ENCODE measurements at regions not wholly inside any gene's neighbourhood (a gene's known extent, or its start where the extent isn't known, plus 50 kb on each side); places are given as distances from the start of the nearest gene placed in this dataset.
"Not testable (repeated sequence)": the region's sequence is repeated elsewhere in the genome, so short reads cannot be mapped to it uniquely, and the experiment has no call there.

DNA sequence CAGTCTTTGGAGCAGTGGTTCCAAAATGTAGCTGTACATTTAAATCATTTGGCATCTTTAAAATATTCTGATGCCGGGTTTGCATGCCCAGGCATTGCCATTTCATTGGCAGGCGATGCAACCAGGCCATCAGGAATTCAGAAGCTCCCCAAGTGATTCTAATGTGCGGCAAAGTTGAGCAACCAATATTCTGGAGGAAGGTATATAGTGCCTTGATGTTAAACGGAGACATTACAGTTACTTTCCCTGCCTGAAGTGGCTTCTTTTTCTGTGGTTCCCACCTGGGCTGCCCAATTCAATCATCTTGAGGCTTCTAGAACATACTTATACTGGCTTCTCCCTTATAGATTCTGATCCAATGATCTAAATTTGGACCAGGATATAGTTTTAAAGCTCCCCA lies 68.7 kb upstream of the PGM2 start:
- TF ChIP-seq CTCF (IDR thresholded peaks at IDR 0.05; ENCODE audit: extremely low read depth, insufficient read depth, missing control alignments) = no peak
- no peak for DNase-seq (ENCODE audit: low spot score)
- in situ Hi-C loops (cut with MboI; ENCODE audit: low pct_unique_long_range_greater_than_20kb, low sequenced_read_pairs, unreplicated experiment) = no loop called here

DNA sequence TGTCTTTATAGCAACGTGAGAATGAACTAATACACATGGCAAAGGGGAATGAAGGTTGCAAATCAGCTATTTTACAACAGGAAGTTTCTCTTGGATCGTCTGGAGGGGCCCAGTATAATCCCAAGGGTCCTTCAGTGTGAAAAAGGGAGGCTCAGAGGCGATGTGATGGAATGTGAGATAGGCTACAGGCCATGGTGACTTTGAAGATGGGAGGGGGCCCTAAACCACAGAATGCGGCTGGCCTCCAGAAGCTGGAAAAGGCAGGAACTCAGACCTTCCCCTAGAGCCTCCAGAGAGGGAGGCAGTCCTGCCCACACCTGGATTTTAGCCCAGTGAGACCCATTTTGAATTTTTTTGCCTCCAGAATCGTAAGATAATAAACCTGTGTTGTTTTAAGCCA lies 69.4 kb upstream of the PGM2 start:
- no peak for DNase-seq (ENCODE audit: low spot score)
- in situ Hi-C loops (cut with MboI; ENCODE audit: low pct_unique_long_range_greater_than_20kb, low sequenced_read_pairs, unreplicated experiment) = no loop called here
- no peak for TF ChIP-seq CTCF (IDR thresholded peaks at IDR 0.05; ENCODE audit: extremely low read depth, insufficient read depth, missing control alignments)

DNA sequence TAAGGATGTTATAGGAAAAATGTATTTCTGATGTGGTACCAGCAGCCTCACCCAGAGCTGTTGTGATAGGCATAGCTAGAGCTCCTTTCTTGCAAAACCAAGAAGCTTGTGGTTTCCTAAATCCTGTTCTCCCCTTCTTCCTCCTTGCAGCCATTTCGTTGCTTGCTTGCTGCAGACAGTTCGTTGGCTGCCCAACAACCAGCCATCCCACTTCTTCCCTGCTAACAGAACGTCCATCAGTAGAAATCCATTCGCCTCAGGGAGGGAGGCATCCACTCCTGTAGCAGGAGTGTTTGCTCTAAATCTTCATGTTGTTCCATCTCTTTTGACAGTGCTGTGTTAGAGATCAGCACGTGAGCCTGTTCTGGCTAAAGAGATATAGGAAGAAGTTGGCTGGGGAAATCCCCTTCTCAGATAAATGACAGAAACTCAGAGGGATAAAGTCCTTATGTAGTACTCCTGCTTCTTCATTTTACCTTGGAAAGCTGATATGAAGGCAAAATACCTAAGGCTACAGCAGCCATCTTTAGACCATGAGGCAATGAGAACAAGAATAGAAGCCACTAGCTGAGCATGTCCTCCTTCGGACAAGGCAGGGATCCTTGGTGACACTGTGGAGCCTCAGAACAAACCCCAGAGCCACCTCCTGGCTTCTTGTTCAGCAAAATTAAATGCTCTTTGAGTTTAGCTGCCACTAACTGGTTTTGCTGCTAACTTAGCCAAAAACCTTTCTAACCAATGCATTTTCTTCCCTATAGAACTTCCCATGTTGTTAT lies 68.4 kb upstream of the RELL1 start:
- no peak for TF ChIP-seq CTCF (IDR thresholded peaks at IDR 0.05; ENCODE audit: extremely low read depth, insufficient read depth, missing control alignments)
- in situ Hi-C loops (cut with MboI; ENCODE audit: low pct_unique_long_range_greater_than_20kb, low sequenced_read_pairs, unreplicated experiment) = no loop called here
- DNase-seq (ENCODE audit: low spot score) = no peak

DNA sequence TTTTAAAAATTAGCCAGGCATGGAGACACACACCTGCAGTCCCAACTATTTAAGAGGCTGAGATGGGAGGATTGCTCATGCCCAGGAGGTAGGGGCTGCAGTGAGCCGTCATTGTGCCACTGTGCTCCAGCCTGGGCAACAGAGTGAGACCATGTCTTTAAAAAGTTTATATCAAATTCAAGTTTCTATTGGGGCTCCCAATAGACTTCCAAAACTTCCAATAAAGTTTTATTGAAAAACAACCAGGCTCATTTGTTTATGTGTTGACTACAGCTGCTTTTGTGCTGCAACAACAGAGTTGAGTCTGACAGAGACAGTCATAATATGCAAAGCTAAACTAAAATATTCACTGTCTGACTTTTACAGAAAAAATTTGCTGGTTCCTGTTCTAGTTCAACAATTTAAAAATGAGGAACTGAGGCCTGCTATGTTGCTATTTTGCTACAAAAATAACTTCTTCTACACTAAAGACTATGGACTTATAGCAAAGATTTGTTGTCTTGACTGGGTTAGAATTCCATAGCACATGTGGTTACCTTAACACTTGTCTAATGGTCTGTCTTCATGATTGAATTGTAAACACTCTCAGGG lies 63.3 kb upstream of the RELL1 start:
- no peak for DNase-seq (ENCODE audit: low spot score)
- TF ChIP-seq CTCF (IDR thresholded peaks at IDR 0.05; ENCODE audit: extremely low read depth, insufficient read depth, missing control alignments) = no peak
- in situ Hi-C loops (cut with MboI; ENCODE audit: low pct_unique_long_range_greater_than_20kb, low sequenced_read_pairs, unreplicated experiment) = no loop called here

DNA sequence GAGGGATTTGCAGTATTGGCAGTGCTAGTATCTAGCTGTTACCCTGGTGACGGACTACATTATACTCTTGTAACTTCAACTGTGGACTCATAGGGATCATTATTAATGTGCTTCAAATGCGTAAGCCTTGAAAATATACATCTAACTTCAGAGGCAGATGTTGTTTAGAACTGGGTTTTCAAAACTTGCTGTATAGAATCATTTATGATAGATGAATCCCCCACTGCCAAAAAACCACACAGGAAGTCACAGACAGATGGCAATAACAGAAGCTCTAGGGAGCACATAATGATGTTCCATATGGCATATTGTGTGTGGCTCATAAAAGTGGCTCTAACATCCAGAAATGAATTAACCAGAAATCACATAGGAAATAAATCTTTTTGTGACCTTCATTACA lies 62.3 kb upstream of the RELL1 start:
- in situ Hi-C loops (cut with MboI; ENCODE audit: low pct_unique_long_range_greater_than_20kb, low sequenced_read_pairs, unreplicated experiment) = no loop called here
- no peak for DNase-seq (ENCODE audit: low spot score)
- TF ChIP-seq CTCF (IDR thresholded peaks at IDR 0.05; ENCODE audit: extremely low read depth, insufficient read depth, missing control alignments) = no peak

DNA sequence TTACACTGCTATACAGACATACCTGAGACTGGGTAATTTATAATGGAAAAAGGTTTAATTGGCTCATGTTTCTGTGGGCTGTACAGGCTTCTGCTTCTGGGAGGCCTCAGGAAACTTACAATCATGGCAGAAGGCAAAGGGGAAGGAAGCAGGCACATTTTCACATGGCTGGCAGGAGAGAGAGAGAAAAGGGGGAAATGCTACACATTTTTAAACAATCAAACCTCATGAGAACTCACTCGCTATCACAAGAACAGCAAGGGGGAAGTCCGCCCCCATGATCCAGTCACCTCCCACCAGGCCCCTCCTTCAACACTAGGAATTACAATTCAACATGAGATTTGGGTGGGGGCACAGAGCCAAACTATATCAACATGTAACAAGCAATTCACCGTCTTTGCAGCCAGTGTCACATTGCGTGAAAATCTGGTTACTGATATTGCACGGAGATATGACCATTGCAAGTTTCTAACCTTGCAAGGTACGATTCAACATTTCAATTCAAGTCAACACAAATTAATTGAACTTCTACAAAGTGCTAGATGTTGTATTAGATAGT lies 61.7 kb upstream of the RELL1 start:
- TF ChIP-seq CTCF (IDR thresholded peaks at IDR 0.05; ENCODE audit: extremely low read depth, insufficient read depth, missing control alignments) = no peak
- in situ Hi-C loops (cut with MboI; ENCODE audit: low pct_unique_long_range_greater_than_20kb, low sequenced_read_pairs, unreplicated experiment) = no loop called here
- no peak for DNase-seq (ENCODE audit: low spot score)

DNA sequence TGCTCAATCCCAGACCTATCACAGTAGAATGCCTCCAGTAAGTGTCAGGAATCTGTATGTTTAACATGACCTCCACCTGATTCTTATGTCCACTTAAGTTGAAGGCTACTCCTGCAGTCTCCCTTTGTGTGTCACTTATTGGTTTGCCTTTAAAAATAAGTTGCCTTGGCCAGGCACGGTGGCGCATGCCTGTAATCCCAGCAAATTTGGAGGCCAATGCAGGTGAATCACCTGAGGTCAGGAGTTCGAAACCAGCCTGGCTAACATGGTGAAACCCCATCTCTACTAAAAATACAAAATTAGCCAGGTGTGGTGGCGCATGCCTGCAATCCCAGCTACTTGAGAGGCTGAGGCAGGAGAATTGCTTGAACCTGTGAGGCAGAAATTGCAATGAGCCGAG lies 60.7 kb upstream of the RELL1 start:
- in situ Hi-C loops (cut with MboI; ENCODE audit: low pct_unique_long_range_greater_than_20kb, low sequenced_read_pairs, unreplicated experiment); DNase-seq (ENCODE audit: low spot score): not testable (repeated sequence)
